HG02852 (cell line): ENCODE measurements at regions not wholly inside any gene's neighbourhood (a gene's known extent, or its start where the extent isn't known, plus 50 kb on each side); places are given as distances from the start of the nearest gene placed in this dataset.
"Not testable (repeated sequence)": the region's sequence is repeated elsewhere in the genome, so short reads cannot be mapped to it uniquely, and the experiment has no call there.

ENCODE experiments used
- ATAC-seq: cut with Tn5 transposase; IDR thresholded peaks from one replicate; pipeline ENCODE4 v1.9.1; 2021; ENCODE audit warnings: mild to moderate bottlenecking, moderate library complexity; ENCODE audit not compliant: unreplicated experiment

DNA sequence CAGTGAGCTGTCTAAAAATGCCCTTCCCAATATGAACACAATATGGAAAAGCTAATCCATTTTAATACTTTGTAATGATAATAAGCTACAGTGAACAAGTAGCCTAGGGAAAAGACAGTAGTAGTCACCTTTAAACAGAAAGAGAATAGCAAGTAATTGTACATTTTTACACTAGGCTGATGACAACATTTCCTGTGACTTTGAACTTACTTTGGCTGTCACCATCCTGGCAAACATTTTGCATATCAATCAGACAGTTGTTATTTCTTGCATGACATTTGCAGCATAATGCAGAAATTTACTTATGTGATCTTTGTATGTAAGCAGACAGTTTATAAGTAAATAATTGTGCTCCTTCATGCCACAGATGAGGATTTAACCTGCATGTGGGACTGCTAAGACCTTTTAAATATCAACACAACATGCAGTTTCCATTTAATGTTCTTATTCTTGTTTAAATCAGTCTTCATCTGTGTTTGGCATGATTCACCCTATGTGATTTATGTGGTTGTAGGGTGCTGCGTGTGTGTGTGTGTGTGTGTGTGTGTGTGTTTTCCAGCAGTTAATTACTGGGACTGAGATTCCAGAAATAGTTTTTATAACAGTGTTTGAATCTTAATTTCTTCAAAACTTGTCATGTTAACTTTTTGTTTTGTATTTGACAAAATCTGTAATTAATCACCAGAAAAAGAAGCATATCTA, 997.1 kb upstream of the ARRDC3 start:
- no peak for ATAC-seq

GRCh38 chr5:92378966-92379611, 996.0 kb upstream of the ARRDC3 start:
- no peak for ATAC-seq

- no peak for ATAC-seq
These were observed 991.7 kb upstream of the ARRDC3 start for GRCh38 chr5:92374859-92375258.

DNA sequence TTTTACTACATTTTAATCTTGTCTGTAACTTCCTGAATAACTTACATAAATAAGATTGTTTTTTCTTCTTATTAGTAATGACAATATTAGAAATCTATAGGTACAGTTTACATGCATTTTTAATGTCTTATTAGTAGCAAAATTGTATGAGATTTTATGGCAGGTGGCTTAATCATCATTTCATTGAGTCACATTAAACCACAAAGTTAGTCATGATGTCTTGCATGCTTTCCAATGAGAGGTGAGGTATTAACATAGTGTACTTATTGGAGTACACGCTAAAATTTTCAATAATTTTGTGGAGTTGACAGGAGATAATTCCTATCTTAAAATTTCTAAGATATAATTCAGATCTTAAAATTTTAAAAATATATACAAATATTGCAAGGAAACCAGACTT, 989.6 kb upstream of the ARRDC3 start:
- ATAC-seq, result no peak

DNA sequence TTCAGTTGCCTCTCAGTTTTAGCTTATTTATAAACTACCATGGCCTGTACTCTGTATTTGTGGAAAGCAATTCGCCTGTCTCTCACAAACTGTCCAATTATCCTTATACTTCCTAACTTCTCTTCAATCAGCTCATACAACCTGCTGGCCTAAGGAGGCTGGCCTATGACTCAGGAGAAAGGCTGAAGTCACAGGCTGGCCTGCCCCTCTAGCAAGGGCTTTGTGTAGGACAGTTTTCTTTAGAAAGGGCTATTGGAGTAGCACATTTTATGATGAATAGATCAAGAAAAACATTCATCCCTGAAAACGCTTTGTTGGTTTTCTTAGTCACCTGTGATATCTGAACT, 988.7 kb upstream of the ARRDC3 start:
- ATAC-seq, result no peak

DNA sequence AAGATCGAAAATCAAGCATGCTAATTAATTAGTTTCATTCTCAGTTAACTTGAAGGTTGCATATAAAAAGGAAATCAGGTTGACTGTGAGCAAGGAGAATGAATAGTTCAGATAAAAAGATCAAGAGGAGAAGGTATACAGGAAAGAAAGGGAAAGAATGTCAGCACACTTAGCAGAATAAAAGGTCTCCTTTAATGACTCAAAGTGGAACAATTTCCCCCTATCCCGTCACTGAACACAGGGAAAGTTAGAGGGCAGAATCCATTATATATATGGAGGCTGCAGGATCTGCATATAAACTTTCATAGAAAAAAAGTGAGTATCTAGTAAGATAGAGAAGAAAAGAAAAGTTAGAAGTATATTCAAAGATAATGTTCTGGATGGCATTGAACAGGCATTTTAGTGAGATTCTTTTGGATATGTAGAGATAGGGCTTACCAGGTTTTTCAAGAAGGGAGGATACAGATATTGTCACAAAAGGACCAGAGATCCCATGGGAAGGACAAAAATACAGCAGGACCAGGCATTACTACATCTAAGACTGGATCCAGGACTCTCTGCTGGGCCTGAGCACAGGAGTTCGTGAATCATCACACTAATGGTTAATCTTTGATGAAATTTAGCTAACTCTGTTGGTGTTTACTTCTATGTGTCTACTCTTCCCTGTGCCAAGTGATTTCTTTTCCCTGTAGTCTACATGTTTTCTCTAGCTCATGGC, 988.2 kb upstream of the ARRDC3 start:
- no peak for ATAC-seq

DNA sequence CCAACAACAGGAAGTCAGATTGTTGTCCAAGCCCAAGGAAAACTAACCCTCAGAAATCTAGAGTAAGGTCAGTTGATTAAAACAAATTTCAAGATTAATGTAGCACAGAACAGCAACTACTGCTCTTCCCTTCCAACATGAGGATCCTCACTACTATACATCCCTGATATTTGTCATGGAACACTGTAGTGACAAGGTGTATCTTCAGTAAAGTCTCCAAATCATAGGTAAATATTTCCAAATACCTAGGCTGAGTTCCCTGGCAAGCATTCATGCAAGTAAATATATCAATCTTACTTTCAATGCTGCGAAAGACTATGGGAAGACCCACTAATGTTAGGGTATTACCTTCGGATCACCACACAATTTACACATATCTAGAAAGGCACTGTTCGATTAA, 986.9 kb upstream of the ARRDC3 start:
- ATAC-seq, result no peak

DNA sequence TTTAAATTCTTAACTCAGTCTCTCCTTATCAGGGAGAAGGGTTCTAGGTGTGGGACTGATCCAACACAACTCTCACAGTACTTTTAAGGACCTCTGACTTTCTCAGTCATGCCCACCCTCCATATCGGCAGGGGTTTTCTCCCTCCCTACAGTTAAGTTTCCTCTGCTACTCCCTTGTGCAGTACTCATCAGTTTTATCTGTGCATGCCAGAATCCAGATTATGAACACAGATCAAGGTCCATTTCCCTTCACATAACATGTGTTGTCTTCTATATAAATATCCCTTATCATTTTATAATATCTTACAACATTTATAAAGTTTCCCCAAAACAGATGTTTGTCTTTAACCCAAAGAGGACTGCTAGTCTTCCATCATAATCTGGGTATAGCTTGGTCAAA, 986.5 kb upstream of the ARRDC3 start:
- no peak for ATAC-seq

DNA sequence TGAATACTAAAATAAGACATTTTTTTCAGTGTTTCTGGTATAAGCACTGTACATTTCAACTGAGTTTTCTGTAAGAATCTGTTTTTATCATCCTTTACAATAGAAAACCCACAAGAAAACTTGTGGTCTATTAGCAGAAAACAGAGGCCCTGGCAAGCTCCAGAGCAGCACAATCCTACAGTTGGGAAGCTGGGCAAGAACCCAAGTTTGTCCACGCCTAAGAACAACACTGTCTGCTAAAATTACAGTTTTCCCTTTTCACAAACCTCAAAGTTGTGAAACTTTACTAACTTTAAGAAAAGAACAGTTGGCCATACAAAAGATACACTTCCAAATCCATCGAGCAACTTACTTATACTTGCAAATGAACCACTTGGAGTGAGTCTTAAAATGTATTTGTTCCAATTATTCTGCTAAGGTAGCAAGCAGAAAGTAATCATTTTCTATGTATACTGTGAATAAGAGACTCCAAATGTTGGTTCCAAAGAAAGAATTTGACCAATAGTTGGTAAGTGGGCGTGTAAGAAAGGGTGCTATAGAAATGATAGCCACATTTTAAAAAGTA, 982.0 kb upstream of the ARRDC3 start:
- no peak for ATAC-seq

DNA sequence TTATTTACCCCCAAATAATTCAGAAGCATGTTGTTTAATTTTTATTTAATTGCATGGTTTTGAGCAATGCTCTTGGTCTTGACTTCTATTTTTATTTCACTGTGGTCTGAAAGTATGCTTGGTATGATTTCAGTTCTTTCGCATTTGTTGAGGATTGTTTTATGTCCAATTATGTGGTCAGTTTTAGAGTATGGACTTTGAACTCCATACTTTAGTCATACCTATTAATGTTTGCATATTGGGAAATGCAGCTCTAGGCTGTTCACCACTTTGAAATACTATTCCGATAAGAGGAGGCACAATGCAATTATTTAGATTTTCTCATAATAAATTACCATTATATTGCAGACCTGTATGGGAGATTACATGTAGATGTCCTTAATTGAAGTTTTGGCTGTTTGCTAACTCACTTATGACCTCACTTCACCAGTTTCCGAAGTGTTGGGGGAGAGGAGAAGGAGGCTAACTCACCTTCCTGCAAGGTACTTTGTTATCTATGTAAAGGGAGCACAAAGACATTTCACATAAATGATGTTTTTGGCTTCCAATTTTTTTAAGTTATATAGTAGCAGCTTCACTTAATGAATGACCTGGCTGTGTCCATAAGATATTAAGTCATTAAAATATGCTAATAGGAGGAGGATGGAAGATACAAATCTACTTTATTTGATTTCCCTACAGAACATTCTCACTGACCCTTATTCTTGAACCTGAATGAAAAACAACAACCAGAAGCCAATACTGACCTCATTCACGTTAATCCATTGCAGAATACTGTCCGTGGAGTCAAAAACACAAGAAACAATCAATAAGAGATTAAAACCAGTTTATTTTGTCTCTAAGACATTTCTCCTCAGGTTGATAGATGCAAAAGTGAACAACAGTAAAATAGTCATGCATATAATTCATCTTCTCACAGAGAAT, 970.3 kb upstream of the ARRDC3 start:
- no peak for ATAC-seq

- ATAC-seq, result no peak
These were observed 954.7 kb upstream of the ARRDC3 start for GRCh38 chr5:92337772-92338234.

GRCh38 chr5:92332039-92332438, 948.9 kb upstream of the ARRDC3 start:
- no peak for ATAC-seq

DNA sequence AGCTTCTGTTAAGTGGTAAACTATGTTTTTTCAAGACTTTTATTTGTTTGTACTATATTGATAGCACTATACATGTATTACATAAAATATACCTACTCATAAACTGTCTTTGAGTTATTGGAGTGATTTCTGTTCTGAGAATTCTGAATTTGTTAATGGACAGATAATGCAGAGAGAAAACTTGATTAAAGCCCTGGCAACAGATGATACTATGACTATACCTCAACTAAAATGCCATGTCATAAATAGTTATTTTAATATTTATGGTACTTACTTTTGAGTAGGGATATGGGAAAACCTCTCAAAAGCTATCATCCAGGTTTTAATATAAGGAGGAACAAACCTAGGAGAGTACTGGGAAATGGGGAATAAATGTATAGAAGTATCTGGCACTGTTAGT, 947.2 kb upstream of the ARRDC3 start:
- no peak for ATAC-seq

- ATAC-seq, result no peak
These were observed 946.6 kb upstream of the ARRDC3 start for GRCh38 chr5:92329759-92330158.

- no peak for ATAC-seq
These were observed 945.6 kb upstream of the ARRDC3 start for GRCh38 chr5:92328584-92329259.

- ATAC-seq, result no peak
These were observed 937.3 kb upstream of the ARRDC3 start for GRCh38 chr5:92320446-92320845.

DNA sequence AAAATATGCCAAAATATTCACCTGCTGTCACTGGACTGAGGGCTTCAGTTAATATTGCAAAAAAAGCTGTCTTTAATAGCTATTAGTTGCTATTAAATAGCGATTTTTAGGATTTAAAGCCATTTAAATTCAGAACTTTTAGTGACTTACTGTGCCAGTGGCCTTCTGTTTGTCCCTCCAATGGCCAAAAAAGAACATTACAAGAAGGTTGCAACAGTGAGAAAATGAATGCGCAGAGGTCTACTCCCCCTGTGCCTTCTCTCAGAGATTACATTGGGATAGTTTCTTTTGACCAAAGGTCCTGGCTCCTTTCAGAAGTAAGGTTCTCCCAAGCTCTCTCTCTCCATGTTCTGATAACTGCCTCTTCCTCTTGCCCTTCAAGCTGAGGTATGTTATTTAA, 930.3 kb upstream of the ARRDC3 start:
- ATAC-seq, result no peak

DNA sequence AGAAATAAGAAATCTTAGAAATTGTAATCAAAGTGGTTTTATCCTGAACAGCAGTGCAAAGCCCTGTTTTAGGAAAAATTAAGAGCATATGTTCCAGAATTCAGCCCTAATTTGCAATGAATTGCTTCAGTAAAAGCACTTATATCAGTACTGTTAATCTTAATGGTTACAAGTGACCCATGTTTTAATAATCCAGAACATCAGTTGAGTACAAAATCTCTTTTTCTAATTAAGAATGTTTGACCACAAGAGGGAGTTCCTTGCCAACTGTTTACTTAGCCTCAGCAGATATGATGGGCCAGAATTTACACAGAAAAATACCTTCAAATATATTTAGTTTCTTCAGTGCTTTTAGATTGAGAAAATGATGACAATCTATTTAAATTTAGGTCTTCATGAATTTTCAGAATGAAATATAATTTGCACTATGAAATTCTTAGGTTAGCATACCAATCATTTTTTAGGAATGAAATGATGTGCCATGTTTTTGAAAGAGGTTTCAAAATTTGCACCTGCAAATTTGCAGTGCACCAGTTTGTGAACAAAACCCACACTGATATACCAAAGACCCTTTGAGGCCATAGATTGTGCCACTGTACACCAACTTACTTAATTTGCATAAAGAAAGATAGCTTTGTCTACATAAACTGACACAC, 926.3 kb upstream of the ARRDC3 start:
- ATAC-seq, result no peak

DNA sequence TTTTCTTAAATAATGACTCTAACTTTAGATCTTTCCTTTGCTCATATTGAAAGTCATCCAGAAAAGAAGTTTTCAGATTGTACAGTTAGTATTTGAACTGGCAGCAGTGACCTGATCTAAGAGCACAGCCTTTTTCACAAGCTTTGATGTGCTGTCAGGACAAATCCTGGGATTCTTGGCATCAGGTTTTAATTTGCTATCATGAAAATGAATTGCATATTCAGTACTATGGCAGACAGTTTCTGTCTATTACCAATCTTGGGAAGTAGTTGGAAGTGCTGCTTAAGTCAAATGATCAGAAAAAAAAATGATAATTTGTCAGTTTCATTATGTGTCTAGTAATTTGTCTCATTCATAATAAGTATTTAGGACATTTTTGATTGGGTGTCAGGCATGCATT, 925.6 kb upstream of the ARRDC3 start:
- no peak for ATAC-seq

GRCh38 chr5:92302356-92302755, 919.2 kb upstream of the ARRDC3 start:
- not testable (repeated sequence) for ATAC-seq
